ENCODE measurements at regions not wholly inside any gene's neighbourhood (a gene's known extent, or its start where the extent isn't known, plus 50 kb on each side); places are given as distances from the start of the nearest gene placed in this dataset.

DNA sequence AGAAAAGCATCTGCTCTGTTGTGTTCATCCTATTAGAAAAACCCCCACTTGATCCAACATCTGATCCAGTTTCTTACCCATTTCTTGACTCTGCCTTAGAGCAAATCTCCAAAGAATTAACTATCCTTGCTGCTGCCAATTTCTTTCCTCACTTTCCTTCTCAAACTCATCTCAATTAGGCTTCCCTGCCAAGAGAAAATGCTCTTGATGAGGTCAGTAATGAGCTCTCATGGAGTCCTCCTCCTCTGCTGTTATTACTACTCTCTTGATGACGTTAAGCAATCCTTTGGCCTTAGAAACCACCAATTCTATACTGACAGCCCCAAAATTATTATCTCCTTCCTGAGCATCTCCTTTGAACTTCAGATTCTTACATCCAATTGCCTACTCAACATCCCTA is 162.0 kb upstream of the FAM13C start:
- Histone ChIP-seq H3K4me1 (ENCODE audit: control insufficient read depth in 2 of 3, insufficient read depth in 2 of 3, low read depth in 1 of 3, low read length in 3 of 3) (no peaks in the 10 kb centered on the region), H3K36me3 (ENCODE audit: control insufficient read depth in 2 of 3, insufficient read depth in 3 of 3, low read length in 3 of 3) (no peaks in the 10 kb centered on the region), H3K27ac (ENCODE audit: low read depth in 2 of 2, low read length in 2 of 2) (no peak overlapping the region), H3K27me3 (ENCODE audit: control insufficient read depth, insufficient read depth, low read length) (no peaks in the 10 kb centered on the region), H3K9me3 (ENCODE audit: control insufficient read depth in 2 of 3, insufficient read depth in 1 of 3, low read length in 3 of 3) (no peaks in the 10 kb centered on the region), H3K9ac (ENCODE audit: low read length in 3 of 3) (no peak overlapping the region), H3K4me3 (ENCODE audit: low read length in 3 of 3) (no peak overlapping the region)
- intact Hi-C loops (cut with DNase I), result no loop called here
- no peak for FAIRE-seq
- TF ChIP-seq, protein P1, sequence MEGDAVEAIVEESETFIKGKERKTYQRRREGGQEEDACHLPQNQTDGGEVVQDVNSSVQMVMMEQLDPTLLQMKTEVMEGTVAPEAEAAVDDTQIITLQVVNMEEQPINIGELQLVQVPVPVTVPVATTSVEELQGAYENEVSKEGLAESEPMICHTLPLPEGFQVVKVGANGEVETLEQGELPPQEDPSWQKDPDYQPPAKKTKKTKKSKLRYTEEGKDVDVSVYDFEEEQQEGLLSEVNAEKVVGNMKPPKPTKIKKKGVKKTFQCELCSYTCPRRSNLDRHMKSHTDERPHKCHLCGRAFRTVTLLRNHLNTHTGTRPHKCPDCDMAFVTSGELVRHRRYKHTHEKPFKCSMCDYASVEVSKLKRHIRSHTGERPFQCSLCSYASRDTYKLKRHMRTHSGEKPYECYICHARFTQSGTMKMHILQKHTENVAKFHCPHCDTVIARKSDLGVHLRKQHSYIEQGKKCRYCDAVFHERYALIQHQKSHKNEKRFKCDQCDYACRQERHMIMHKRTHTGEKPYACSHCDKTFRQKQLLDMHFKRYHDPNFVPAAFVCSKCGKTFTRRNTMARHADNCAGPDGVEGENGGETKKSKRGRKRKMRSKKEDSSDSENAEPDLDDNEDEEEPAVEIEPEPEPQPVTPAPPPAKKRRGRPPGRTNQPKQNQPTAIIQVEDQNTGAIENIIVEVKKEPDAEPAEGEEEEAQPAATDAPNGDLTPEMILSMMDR (IDR thresholded peaks at IDR 0.05; ENCODE audit: borderline replicate concordance, extremely low read depth, insufficient read depth), result no peak
- no peak for DNase-seq

DNA sequence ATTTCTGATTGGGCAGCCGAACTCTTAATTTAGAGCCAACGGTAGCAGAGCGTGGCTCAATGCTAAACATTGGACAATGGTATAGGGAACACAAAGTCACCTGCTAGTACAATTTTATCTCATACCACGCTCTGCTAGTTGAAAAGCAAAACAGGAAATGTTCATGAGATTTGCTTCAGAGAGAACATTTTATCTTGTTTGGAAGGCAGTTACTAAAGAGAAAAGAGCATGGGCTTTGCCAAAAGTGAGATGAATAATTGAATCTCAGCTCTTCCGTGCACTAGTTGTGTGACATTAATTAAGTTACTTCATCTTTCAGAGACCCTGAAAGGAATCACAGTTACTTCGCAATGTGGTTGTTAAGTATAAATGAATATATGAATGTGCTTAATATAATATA is 161.5 kb upstream of the FAM13C start:
- TF ChIP-seq, protein P1 (IDR thresholded peaks at IDR 0.05; ENCODE audit: borderline replicate concordance, extremely low read depth, insufficient read depth), result no peak
- DNase-seq (no peak), FAIRE-seq (no peak)
- intact Hi-C loops (cut with DNase I), result no loop called here
- no peaks in the 10 kb centered on the region for H3K27me3 ChIP-seq (ENCODE audit: control insufficient read depth, insufficient read depth, low read length)
- no peak overlapping the region for H3K27ac ChIP-seq (ENCODE audit: low read depth in 2 of 2, low read length in 2 of 2)
- no peaks in the 10 kb centered on the region for H3K36me3 ChIP-seq (ENCODE audit: control insufficient read depth in 2 of 3, insufficient read depth in 3 of 3, low read length in 3 of 3)
- H3K9me3 ChIP-seq (ENCODE audit: control insufficient read depth in 2 of 3, insufficient read depth in 1 of 3, low read length in 3 of 3), result no peaks in the 10 kb centered on the region
- no peak overlapping the region for H3K9ac ChIP-seq (ENCODE audit: low read length in 3 of 3)
- no peak overlapping the region for H3K4me3 ChIP-seq (ENCODE audit: low read length in 3 of 3)
- no peaks in the 10 kb centered on the region for H3K4me1 ChIP-seq (ENCODE audit: control insufficient read depth in 2 of 3, insufficient read depth in 2 of 3, low read depth in 1 of 3, low read length in 3 of 3)

- Histone ChIP-seq H3K9ac (ENCODE audit: low read length in 3 of 3) (no peak overlapping the region), H3K9me3 (ENCODE audit: control insufficient read depth in 2 of 3, insufficient read depth in 1 of 3, low read length in 3 of 3) (no peaks in the 10 kb centered on the region), H3K27ac (ENCODE audit: low read depth in 2 of 2, low read length in 2 of 2) (no peak overlapping the region), H3K4me3 (ENCODE audit: low read length in 3 of 3) (no peak overlapping the region), H3K27me3 (ENCODE audit: control insufficient read depth, insufficient read depth, low read length) (no peaks in the 10 kb centered on the region), H3K4me1 (ENCODE audit: control insufficient read depth in 2 of 3, insufficient read depth in 2 of 3, low read depth in 1 of 3, low read length in 3 of 3) (no peaks in the 10 kb centered on the region), H3K36me3 (ENCODE audit: control insufficient read depth in 2 of 3, insufficient read depth in 3 of 3, low read length in 3 of 3) (no peaks in the 10 kb centered on the region)
- intact Hi-C loops (cut with DNase I), result no loop called here
- DNase-seq, result no peak
- TF ChIP-seq, protein P1 (IDR thresholded peaks at IDR 0.05; ENCODE audit: borderline replicate concordance, extremely low read depth, insufficient read depth), result no peak
- FAIRE-seq, result no peak
Measured at GRCh38 chr10:59517996-59518395, 155.6 kb upstream of the FAM13C start.

GRCh38 chr10:59517341-59517899 is 155.1 kb upstream of the FAM13C start:
- no peak for FAIRE-seq
- Histone ChIP-seq H3K27ac (ENCODE audit: low read depth in 2 of 2, low read length in 2 of 2) (no peak overlapping the region), H3K36me3 (ENCODE audit: control insufficient read depth in 2 of 3, insufficient read depth in 3 of 3, low read length in 3 of 3) (no peaks in the 10 kb centered on the region), H3K4me3 (ENCODE audit: low read length in 3 of 3) (no peak overlapping the region), H3K4me1 (ENCODE audit: control insufficient read depth in 2 of 3, insufficient read depth in 2 of 3, low read depth in 1 of 3, low read length in 3 of 3) (no peaks in the 10 kb centered on the region), H3K27me3 (ENCODE audit: control insufficient read depth, insufficient read depth, low read length) (no peaks in the 10 kb centered on the region), H3K9ac (ENCODE audit: low read length in 3 of 3) (no peak overlapping the region), H3K9me3 (ENCODE audit: control insufficient read depth in 2 of 3, insufficient read depth in 1 of 3, low read length in 3 of 3) (no peaks in the 10 kb centered on the region)
- intact Hi-C loops (cut with DNase I), result no loop called here
- TF ChIP-seq, protein P1 (IDR thresholded peaks at IDR 0.05; ENCODE audit: borderline replicate concordance, extremely low read depth, insufficient read depth), result no peak
- no peak for DNase-seq
